Neuronal stem cell (in vitro differentiated cells): ENCODE measurements at regions not wholly inside any gene's neighbourhood (a gene's known extent, or its start where the extent isn't known, plus 50 kb on each side); places are given as distances from the start of the nearest gene placed in this dataset.

Experiments used
- DNase-seq: peaks from one replicate; pipeline ENCODE4 v3.0.0-alpha.2; 2013; ENCODE audit warnings: low spot score
- H2AFZ ChIP-seq: one replicate; pipeline ENCODE4 v1.6.1; 2013; ENCODE audit warnings: mild to moderate bottlenecking, low read length, inconsistent platforms
- H2AK5ac ChIP-seq: 2 replicates; pipeline ENCODE4 v1.6.1; 2013; ENCODE audit warnings: low read depth, mild to moderate bottlenecking, inconsistent platforms, low read length, moderate library complexity, mixed read lengths
- H2BK120ac ChIP-seq: 2 replicates; pipeline ENCODE4 v1.6.1; 2013; ENCODE audit warnings: low read depth, mild to moderate bottlenecking, inconsistent platforms, low read length, moderate library complexity, mixed read lengths
- H2BK12ac ChIP-seq: one replicate; pipeline ENCODE4 v1.6.1; 2013; ENCODE audit warnings: low read length, inconsistent platforms
- H2BK15ac ChIP-seq: 2 replicates; pipeline ENCODE4 v1.6.1; 2013; ENCODE audit warnings: mild to moderate bottlenecking, low read length, inconsistent platforms, mixed read lengths
- H2BK5ac ChIP-seq: one replicate; pipeline ENCODE4 v1.6.1; 2013; ENCODE audit warnings: inconsistent platforms, mild to moderate bottlenecking, low read length, moderate library complexity
- H3K14ac ChIP-seq: one replicate; pipeline ENCODE4 v1.6.1; 2013; ENCODE audit warnings: low read length, inconsistent platforms
- H3K18ac ChIP-seq: 2 replicates; pipeline ENCODE4 v1.6.1; 2013; ENCODE audit warnings: low read length, inconsistent platforms
- H3K23ac ChIP-seq: 2 replicates; pipeline ENCODE4 v1.6.1; 2013; ENCODE audit warnings: low read depth, mild to moderate bottlenecking, mixed read lengths, low read length, inconsistent platforms; ENCODE audit not compliant: poor library complexity
- H3K27ac ChIP-seq: replicated peaks from 3 replicates; pipeline ENCODE4 v1.5.1; 2013; ENCODE audit warnings: low read length, inconsistent platforms
- H3K27me3 ChIP-seq, 3 experiments: 2 replicates each; pipeline ENCODE4 v1.6.1; 2013; ENCODE audit warnings: low read length in 3 of 3, mild to moderate bottlenecking in 2 of 3, inconsistent platforms in 1 of 3, low read depth in 1 of 3, mixed read lengths in 1 of 3, moderate library complexity in 1 of 3; ENCODE audit not compliant: control insufficient read depth in 3 of 3, insufficient read depth in 3 of 3
- H3K36me3 ChIP-seq, 2 donors: replicated peaks in 1 of 2; 2 replicates each; pipeline ENCODE4 v1.6.1; 2013; ENCODE audit warnings: low read length in 2 of 2; ENCODE audit not compliant: control insufficient read depth in 2 of 2, insufficient read depth in 2 of 2
- H3K4ac ChIP-seq: 2 replicates; pipeline ENCODE4 v1.6.1; 2013; ENCODE audit warnings: inconsistent platforms, mild to moderate bottlenecking, low read length, moderate library complexity
- H3K4me1 ChIP-seq, 2 donors: 1 replicate in 1 of 2; 2 replicates in 1 of 2; pipeline ENCODE4 v1.6.1; 2013; ENCODE audit warnings: low read length in 2 of 2, low read depth in 1 of 2; ENCODE audit not compliant: control insufficient read depth in 2 of 2, insufficient read depth in 1 of 2
- H3K4me2 ChIP-seq: one replicate; pipeline ENCODE4 v1.6.1; 2013; ENCODE audit warnings: mild to moderate bottlenecking, low read length, inconsistent platforms; ENCODE audit not compliant: insufficient read depth, poor library complexity, severe bottlenecking
- H3K4me3 ChIP-seq, 2 donors: 2 replicates each; pipeline ENCODE4 v1.5.1; 2013; ENCODE audit warnings: low read length in 2 of 2, mild to moderate bottlenecking in 2 of 2, inconsistent platforms in 1 of 2, moderate library complexity in 1 of 2
- H3K79me1 ChIP-seq: one replicate; pipeline ENCODE4 v1.6.1; 2013; ENCODE audit warnings: low read depth, mild to moderate bottlenecking, inconsistent platforms, low read length, moderate library complexity
- H3K9ac ChIP-seq: one replicate; pipeline ENCODE4 v1.6.1; 2013; ENCODE audit warnings: mild to moderate bottlenecking, low read depth, low read length, inconsistent platforms; ENCODE audit not compliant: poor library complexity
- H3K9me3 ChIP-seq, 2 donors: replicated peaks in 1 of 2; 2 replicates each; pipeline versions ENCODE3 to v1.6.1; 2013; ENCODE audit warnings: low read length in 2 of 2, mild to moderate bottlenecking in 2 of 2, inconsistent platforms in 1 of 2, low read depth in 1 of 2, mixed read lengths in 1 of 2, moderate library complexity in 1 of 2; ENCODE audit not compliant: control insufficient read depth in 2 of 2, insufficient read depth in 1 of 2
- H4K8ac ChIP-seq: one replicate; pipeline ENCODE4 v1.6.1; 2013; ENCODE audit warnings: low read depth, mild to moderate bottlenecking, inconsistent platforms, low read length, moderate library complexity
- H4K91ac ChIP-seq: one replicate; pipeline ENCODE4 v1.6.1; 2013; ENCODE audit warnings: low read length, low read depth, mild to moderate bottlenecking, inconsistent platforms; ENCODE audit not compliant: poor library complexity
- WGBS, 2 donors: extraction: QIAGEN DNeasy Blood & Tissue Kit; methylation state at CpG; one replicate each; pipeline ENCODE4 v1.1.7; 2013; ENCODE audit warnings: missing lambda C conversion rate in 2 of 2, mixed read lengths in 1 of 2; ENCODE audit not compliant: insufficient read length in 2 of 2, insufficient replicate concordance in 1 of 2; ENCODE audit errors: extremely low coverage in 2 of 2; 5-methylcytosine and 5-hydroxymethylcytosine counted together

- Histone ChIP-seq H3K4ac (no peak overlapping the region), H2BK5ac (no peak overlapping the region), H3K27me3 (no peaks in the 10 kb centered on the region), H3K4me3 (no peak overlapping the region), H3K36me3 (no peaks in the 10 kb centered on the region), H3K9me3 (no peaks in the 10 kb centered on the region), H2BK120ac (no peak overlapping the region), H3K27ac (no peak overlapping the region), H2BK12ac (no peak overlapping the region), H3K79me1 (no peaks in the 10 kb centered on the region), H2BK15ac (no peak overlapping the region), H3K4me2 (no peak overlapping the region), H3K4me1 (no peaks in the 10 kb centered on the region), H3K23ac (no peak overlapping the region), H2AFZ (no peak overlapping the region), H3K18ac (no peak overlapping the region), H3K14ac (no peak overlapping the region), H2AK5ac (no peak overlapping the region), H4K91ac (no peak overlapping the region), H3K9ac (no peak overlapping the region), H4K8ac (no peak overlapping the region)
- DNase-seq: no peak
- WGBS, 2 donors: no CpG with 5 or more reads among the region's 1 CpG
Observed at GRCh38 chr17:51524524-51524923, 264.2 kb downstream of the UTP18 start.

GRCh38 chr17:51526507-51526906 lies 266.2 kb downstream of the UTP18 start:
- no peak overlapping the region for H3K4ac ChIP-seq
- H3K23ac ChIP-seq: no peak overlapping the region
- no peak overlapping the region for H2BK15ac ChIP-seq
- no peak overlapping the region for H2AFZ ChIP-seq
- no peak overlapping the region for H3K18ac ChIP-seq
- H3K9me3 ChIP-seq: no peaks in the 10 kb centered on the region
- no peaks in the 10 kb centered on the region for H3K4me1 ChIP-seq
- H3K14ac ChIP-seq: no peak overlapping the region
- no peak overlapping the region for H2BK12ac ChIP-seq
- no peak overlapping the region for H3K9ac ChIP-seq
- H2AK5ac ChIP-seq: no peak overlapping the region
- H2BK120ac ChIP-seq: no peak overlapping the region
- H3K4me2 ChIP-seq: no peak overlapping the region
- H3K4me3 ChIP-seq: no peak overlapping the region
- DNase-seq: no peak
- H3K36me3 ChIP-seq: no peaks in the 10 kb centered on the region
- H3K27ac ChIP-seq: no peak overlapping the region
- no peaks in the 10 kb centered on the region for H3K79me1 ChIP-seq
- no peak overlapping the region for H4K8ac ChIP-seq
- H3K27me3 ChIP-seq: no peaks in the 10 kb centered on the region
- H2BK5ac ChIP-seq: no peak overlapping the region
- no peak overlapping the region for H4K91ac ChIP-seq

- Histone ChIP-seq H3K79me1 (no peaks in the 10 kb centered on the region), H3K4ac (no peak overlapping the region), H2AFZ (no peak overlapping the region), H3K36me3 (no peaks in the 10 kb centered on the region), H2BK12ac (no peak overlapping the region), H3K27ac (no peak overlapping the region), H3K27me3 (no peaks in the 10 kb centered on the region), H3K4me2 (no peak overlapping the region), H3K9ac (no peak overlapping the region), H2BK120ac (no peak overlapping the region), H3K4me1 (no peaks in the 10 kb centered on the region), H3K9me3 (no peaks in the 10 kb centered on the region), H2AK5ac (no peak overlapping the region), H4K91ac (no peak overlapping the region), H4K8ac (no peak overlapping the region), H3K14ac (no peak overlapping the region), H2BK5ac (no peak overlapping the region), H3K4me3 (no peak overlapping the region), H2BK15ac (no peak overlapping the region), H3K18ac (no peak overlapping the region), H3K23ac (no peak overlapping the region)
- DNase-seq: no peak
- WGBS, 2 donors: no CpG with 5 or more reads among the region's 9 CpGs
Observed at GRCh38 chr17:51527225-51527982, 267.1 kb downstream of the UTP18 start.

GRCh38 chr17:51528111-51528510 lies 267.8 kb downstream of the UTP18 start:
- H3K14ac ChIP-seq: peak overlapping the region; percentile 66
- no peak overlapping the region for H2AFZ ChIP-seq
- no CpG with 5 or more reads among the region's 6 CpGs for WGBS, 2 donors
- peak overlapping the region; percentile 74 for H3K23ac ChIP-seq
- H3K4me2 ChIP-seq: no peak overlapping the region
- H3K4ac ChIP-seq: no peak overlapping the region
- no peaks in the 10 kb centered on the region for H3K9me3 ChIP-seq
- H3K4me3 ChIP-seq: no peak overlapping the region
- H3K18ac ChIP-seq: no peak overlapping the region
- H3K27me3 ChIP-seq: no peaks in the 10 kb centered on the region
- H2AK5ac ChIP-seq: no peak overlapping the region
- no peaks in the 10 kb centered on the region for H3K36me3 ChIP-seq
- peak overlapping the region; percentile 54 for H3K9ac ChIP-seq
- H4K91ac ChIP-seq: no peak overlapping the region
- DNase-seq: no peak
- no peaks in the 10 kb centered on the region for H3K4me1 ChIP-seq
- no peak overlapping the region for H2BK15ac ChIP-seq
- no peak overlapping the region for H2BK12ac ChIP-seq
- H2BK5ac ChIP-seq: no peak overlapping the region
- H2BK120ac ChIP-seq: no peak overlapping the region
- H3K79me1 ChIP-seq: no peaks in the 10 kb centered on the region
- no peak overlapping the region for H4K8ac ChIP-seq
- no peak overlapping the region for H3K27ac ChIP-seq
